ENCODE measurements at regions not wholly inside any gene's neighbourhood (a gene's known extent, or its start where the extent isn't known, plus 50 kb on each side); places are given as distances from the start of the nearest gene placed in this dataset.

GRCh38 chr6:163906006-163906710 is 491.6 kb downstream of the QKI start:
- TF ChIP-seq POLR2A (IDR thresholded peaks at IDR 0.05) (no peak), EP300 (IDR thresholded peaks at IDR 0.05) (no peak)
- TF ChIP-seq, protein P1, sequence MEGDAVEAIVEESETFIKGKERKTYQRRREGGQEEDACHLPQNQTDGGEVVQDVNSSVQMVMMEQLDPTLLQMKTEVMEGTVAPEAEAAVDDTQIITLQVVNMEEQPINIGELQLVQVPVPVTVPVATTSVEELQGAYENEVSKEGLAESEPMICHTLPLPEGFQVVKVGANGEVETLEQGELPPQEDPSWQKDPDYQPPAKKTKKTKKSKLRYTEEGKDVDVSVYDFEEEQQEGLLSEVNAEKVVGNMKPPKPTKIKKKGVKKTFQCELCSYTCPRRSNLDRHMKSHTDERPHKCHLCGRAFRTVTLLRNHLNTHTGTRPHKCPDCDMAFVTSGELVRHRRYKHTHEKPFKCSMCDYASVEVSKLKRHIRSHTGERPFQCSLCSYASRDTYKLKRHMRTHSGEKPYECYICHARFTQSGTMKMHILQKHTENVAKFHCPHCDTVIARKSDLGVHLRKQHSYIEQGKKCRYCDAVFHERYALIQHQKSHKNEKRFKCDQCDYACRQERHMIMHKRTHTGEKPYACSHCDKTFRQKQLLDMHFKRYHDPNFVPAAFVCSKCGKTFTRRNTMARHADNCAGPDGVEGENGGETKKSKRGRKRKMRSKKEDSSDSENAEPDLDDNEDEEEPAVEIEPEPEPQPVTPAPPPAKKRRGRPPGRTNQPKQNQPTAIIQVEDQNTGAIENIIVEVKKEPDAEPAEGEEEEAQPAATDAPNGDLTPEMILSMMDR (IDR thresholded peaks at IDR 0.05): no peak

Measured in tibial nerve (tissue), 4 donors.